ENCODE measurements at regions not wholly inside any gene's neighbourhood (a gene's known extent, or its start where the extent isn't known, plus 50 kb on each side); places are given as distances from the start of the nearest gene placed in this dataset.

- TF ChIP-seq CTCF (conservative IDR thresholded peaks at IDR 0.05; ENCODE audit: low read depth, low read length), result no peak
- TF ChIP-seq MXI1 (IDR thresholded peaks at IDR 0.05; ENCODE audit: borderline replicate concordance, low read depth, low read length), result no peak
- TF ChIP-seq POLR2A (IDR thresholded peaks at IDR 0.05; ENCODE audit: low read depth, low read length), result no peak
- TF ChIP-seq MAFK (IDR thresholded peaks at IDR 0.05; ENCODE audit: low read depth, low read length), result no peak
- no peak for TF ChIP-seq BHLHE40 (IDR thresholded peaks at IDR 0.05; ENCODE audit: low read depth, low read length)
- TF ChIP-seq MAZ (IDR thresholded peaks at IDR 0.05; ENCODE audit: borderline replicate concordance, low read depth, low read length), result no peak
- TF ChIP-seq CEBPB (IDR thresholded peaks at IDR 0.05; ENCODE audit: low read depth, low read length), result no peak
- no peak for TF ChIP-seq RFX5 (IDR thresholded peaks at IDR 0.05; ENCODE audit: low read depth, low read length)
- no peak for TF ChIP-seq RCOR1 (IDR thresholded peaks at IDR 0.05; ENCODE audit: insufficient replicate concordance, low read length)
- TF ChIP-seq SMC3 (IDR thresholded peaks at IDR 0.05; ENCODE audit: low read depth, low read length), result no peak
- TF ChIP-seq RAD21 (IDR thresholded peaks at IDR 0.05; ENCODE audit: low read length), result no peak
- no peak for TF ChIP-seq USF2 (IDR thresholded peaks at IDR 0.05; ENCODE audit: low read depth, low read length)
These were observed 1219.3 kb upstream of the PRKX start for GRCh38 chrX:4932790-4933189.

All from IMR-90 (cell line).